SK-MEL-5 (cell line): ENCODE measurements at regions not wholly inside any gene's neighbourhood (a gene's known extent, or its start where the extent isn't known, plus 50 kb on each side); places are given as distances from the start of the nearest gene placed in this dataset.
"Not testable (repeated sequence)": the region's sequence is repeated elsewhere in the genome, so short reads cannot be mapped to it uniquely, and the experiment has no call there.

Experiments
- DNase-seq: peaks from one replicate; pipeline ENCODE4 v3.0.0-alpha.2; 2016; ENCODE audit warnings: low read depth, low spot score
- in situ Hi-C: cut with HindIII; loops from 2 replicates; pipeline ENCODE4 v1.10.0; 2016; ENCODE audit warnings: low sequenced_read_pairs, high pct_unique_total_duplicates, low pct_unique_long_range_greater_than_20kb

DNA sequence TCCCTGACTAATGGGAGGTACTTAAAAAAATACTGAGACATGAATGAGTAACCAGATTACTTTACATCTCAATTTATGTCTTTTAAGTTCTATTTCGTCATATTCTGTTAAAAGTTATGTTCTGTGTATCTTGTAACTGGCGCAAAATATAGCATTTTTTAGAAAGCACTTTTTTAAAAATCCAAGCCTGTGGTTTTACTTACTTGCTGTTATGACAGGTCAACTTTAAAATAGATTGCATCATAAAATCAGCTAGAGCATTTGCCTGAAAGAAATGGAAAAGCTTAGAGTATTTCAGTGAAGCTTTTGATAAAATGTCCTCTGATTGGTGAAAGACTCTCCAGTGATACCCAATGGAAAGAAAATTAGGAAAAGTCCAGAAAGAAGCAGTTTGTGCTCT, 1892.3 kb upstream of the TENM3 start:
- in situ Hi-C loops, result no loop called here
- no peak for DNase-seq

DNA sequence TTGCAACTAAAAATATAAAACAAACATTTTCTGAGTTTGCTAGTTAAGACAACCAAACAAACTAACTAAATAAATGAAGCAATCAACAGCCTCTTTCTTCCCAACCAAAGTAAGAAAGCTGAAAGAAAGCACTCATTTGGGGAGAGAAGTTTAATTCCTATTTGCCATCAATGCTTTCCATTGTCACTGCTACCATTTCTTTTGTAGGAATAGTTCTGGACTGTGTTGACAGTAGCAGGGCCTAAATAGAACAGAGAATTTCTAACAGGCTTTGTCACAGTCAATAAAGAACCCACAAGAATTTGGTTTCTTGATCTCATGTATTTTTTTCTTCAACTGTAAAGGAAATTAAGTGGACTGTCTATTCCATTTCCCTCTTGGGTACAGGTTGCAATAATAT, 1886.4 kb upstream of the TENM3 start:
- DNase-seq, result peak; percentile 84
- in situ Hi-C loops, result no loop called here

DNA sequence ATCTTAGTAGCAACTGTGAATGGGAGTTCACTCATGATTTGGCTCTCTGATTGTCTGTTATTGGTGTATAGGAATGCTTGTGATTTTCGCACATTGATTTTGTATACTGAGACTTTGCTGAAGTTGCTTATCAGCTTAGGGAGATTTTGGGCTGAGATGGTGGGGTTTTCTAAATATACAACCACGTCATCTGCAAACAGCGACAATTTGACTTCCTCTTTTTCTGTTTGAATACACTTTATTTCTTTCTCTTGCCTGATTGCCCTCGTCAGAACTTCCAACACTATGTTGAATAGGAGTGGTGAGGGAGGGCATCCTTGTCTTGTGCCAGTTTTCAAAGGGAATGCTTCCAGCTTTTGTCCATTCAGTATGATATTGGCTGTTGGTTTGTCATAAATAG, 1883.1 kb upstream of the TENM3 start:
- DNase-seq, in situ Hi-C loops: not testable (repeated sequence)

DNA sequence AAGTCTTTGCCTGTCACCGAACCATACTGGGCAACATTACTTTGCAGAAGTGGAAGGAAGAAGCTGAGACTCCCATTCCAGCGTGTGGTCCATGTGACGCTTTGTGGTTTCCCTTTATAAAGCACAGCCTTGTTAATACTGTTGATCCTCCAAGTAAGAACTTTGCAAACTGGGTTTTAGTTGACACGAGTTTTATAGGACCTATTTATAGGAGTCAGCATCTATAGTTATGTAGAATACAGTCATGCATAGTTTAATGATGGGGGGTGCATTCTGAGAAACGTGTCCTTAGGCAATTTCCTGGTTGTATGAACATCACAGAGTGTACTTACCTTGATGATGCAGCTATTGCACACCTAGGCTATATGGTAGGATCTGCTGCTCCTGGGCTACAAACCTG, 1879.4 kb upstream of the TENM3 start:
- in situ Hi-C loops, result no loop called here
- peak; percentile 98 for DNase-seq

DNA sequence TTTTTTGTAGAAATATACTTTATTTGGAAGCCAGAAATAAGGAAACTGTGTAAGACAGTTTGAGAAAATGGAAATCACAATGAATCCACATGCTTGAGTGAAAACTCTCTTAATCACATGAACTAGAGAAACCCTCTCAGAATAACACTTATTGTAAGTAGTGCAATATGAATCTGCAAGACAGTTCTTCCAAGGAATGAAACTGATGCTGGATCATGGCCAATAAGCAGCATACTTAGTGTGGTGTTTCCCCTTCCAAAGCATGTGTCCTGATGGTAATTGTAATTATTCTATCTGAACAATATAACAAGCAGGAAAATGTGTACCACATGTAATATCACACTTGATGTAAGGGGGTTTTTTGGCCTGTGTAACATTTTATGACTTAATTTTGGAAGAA, 1870.5 kb upstream of the TENM3 start:
- in situ Hi-C loops, result no loop called here
- DNase-seq, result peak; percentile 62

DNA sequence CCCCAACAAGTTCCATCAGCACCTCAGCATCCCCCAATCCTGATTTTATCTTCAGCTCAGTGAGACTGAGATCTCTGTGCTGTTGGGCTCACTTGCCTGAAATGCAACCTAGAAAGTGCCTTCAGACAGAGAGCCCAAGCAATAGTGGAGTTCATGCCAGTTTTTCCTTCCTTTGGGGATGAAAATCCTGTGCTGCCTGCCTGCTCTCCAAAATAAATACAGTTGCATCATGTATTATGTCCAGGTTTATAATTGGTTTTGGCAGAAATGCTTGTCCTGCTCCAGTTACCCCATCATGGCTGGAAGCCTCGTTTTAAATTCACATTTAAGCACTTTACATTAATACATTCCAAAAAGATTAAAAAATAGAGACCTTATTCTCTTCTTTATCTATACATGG, 1865.5 kb upstream of the TENM3 start:
- in situ Hi-C loops, result loop anchor here (5.0 kb wide), 1 partner anchor 60 kb away; no protein-coding TSS in a partner anchor
- DNase-seq, result no peak

DNA sequence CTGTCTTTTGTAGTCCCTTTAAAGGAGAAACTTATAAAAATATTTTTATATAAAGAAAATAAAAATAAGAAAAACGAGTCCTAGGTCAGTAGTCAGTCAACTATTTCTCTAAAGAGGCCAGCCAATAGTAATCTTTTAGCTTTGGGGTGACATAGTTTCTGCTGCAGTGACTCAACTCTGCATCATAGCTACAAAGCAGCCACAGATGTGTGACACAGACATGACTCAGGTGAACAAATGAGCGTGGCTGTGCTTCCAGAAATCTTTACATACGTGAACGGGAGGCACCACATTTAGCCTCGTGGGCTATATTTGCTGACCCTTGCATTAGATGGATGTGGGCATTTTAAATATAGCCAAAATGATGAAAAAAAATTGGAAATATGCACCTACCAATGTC, 1862.5 kb upstream of the TENM3 start:
- DNase-seq, result no peak

DNA sequence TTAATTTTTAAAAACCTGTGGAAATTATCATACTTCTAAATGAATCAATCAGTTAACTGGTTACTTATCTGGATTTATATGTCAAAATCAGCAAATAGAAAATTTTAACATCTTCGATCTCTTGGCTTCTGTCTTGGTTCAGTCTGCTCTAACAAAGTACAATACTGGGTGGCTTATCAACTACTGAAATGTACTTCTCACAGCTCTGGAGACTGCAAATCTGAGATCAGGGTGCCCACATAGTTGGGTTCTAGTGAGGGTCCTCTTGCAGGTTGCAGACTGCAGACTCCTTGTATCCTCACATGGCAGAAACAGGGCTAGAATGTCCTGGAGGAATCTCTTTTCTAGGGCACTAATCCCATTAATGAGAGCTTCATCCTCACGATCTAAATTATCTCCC, 1851.6 kb upstream of the TENM3 start:
- no peak for DNase-seq
- in situ Hi-C loops, result no loop called here

More for the DNA sequence above, 1862.5 kb upstream of the TENM3 start:
- in situ Hi-C loops, result no loop called here

DNA sequence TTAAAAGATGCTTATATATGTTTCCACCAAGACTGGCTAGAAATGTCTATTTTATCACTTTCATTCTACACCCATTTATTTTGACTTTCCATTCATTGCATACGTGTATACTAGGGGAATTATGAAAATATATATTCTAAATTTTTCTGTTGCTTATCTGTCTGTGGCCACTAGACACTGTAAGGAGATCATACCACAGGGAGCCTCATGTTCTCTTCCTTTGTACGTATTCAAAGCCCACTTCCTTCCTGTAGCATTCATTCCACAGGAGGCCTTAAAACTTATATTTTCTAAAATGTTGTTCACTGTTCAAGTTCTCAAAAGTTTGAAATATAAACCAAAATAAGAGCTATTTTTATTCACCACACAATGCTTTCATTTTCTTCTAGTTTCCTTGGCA, 1848.9 kb upstream of the TENM3 start:
- no peak for DNase-seq
- in situ Hi-C loops, result no loop called here

DNA sequence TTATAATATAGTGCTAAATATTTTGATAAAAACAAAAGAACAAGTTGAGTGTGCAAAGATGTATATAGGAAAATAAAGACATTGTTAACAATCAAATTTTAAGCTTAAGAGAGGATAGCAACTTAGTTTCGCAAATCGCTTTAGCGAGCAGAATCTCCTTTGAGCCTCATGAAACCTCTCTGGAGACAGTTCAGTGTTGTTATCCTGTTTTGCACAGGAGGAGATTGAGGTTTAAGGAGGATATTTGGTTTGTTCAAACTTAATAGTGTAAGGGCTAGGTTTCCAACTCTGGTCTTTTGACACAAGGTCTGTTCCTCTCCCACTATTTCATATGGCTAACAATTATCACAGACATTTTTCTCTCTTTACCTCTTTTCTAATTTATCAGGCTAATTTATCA, 1848.5 kb upstream of the TENM3 start:
- in situ Hi-C loops, result no loop called here
- DNase-seq, result no peak

DNA sequence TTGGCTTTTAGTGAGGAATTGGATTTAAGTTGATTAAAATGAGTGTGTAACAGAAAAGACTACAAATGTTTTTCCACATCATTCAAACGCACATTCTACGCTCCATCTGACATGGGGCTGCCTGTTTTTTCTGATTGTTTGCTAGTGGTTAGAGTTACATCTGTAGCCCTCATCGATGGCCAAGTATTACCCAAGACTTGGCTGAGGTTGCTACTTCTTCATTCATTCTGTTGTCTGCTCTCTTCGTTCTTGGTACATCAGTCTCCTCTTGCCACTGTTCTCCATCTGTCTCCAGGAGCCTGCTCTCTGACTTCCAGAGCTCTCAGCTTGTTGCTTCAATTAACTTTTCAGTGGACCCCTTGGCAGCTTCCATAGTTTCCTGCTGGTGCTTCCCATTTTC, 1844.6 kb upstream of the TENM3 start:
- no peak for DNase-seq
- in situ Hi-C loops, result no loop called here

DNA sequence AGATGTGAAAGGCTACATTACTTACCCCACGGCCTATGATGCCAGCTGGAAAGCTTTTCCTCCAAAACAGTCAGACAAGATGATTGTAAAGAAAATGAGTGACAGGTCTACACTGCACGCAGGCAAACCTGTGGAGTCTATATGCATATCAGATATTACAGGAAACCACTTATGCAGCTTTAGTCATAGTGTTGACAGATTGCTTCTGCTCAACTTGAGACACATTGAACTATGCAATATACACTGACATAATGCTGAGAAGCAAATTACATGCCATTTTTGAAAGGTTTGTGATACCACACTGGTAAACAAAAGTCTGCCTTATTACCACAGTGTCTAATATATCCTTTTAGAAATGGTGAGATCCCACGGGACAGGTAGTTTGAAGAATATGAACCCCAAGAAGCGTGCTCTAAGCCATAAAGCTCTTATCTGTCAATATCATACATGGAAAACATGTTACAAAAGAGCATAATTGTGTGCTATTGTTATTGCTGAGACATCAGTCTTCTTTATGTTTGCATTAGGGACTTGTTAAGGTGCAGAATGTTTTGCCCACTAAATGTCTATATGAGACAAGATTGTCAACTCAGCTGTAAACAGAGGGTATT, 1835.8 kb upstream of the TENM3 start:
- in situ Hi-C loops, result no loop called here
- DNase-seq, result no peak

DNA sequence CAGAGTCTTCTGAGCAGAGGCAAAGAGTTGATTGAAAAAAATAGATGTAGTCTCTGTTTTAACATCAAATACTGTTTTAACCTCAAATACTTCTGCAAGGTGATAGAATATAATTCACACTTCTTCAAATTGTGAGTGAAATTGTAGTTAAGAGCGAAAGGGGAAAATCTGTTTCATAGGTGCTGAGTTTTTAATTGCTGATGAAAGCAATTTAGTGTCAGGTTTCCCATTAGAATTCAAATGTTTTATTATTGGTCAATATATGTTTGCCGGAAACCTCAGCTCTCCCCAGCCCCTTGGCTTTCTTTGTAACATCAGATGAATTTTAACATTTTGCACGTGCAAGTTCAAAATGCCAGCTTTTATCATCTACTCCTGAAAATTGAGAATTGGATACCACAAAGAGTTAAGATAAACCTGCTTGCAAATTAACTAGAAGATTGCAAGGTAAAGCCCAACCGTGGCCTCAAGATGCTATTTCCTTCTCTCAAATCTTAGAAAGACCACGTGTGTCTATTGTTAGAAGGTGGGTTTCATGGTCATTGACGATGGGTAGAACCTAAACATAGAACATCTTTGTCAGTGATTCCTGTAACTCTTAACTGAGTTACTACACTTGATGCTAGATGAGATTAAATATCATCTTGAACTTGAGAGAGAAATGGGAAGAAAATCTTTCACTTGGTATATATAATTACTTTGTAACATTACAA, 1824.2 kb upstream of the TENM3 start:
- in situ Hi-C loops, result no loop called here
- DNase-seq, result no peak

DNA sequence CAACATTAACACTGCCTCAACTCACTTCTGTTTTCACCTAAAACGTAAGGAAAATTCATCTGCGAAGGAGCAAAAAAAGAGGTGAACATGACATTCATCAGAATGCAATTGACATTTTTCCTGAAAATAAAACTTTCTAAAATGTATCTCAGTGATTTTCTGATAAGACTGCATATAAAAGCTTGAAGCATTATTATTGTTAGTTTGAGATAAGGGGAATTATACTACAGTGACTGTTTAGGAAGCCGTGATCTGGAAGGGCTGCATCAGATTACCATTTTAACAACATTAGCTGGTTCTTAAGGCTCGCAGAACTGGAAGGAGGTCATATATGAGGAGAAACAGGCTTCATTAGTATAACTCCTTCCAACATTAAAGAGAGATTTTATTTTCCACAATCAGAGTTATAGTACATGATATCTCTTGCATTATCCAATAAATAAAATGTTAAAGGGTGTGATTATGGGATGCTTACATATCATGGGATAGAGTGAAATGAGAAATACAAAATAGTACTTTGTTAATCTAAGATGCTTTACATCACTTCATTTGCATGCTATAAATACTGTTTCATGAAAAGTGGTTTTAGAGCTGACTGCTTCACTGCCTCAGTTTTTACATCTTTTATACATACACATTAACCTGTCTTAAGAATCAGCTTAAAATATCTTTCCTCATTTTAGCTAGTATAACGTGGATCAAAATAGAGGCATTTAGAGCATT, 1820.1 kb upstream of the TENM3 start:
- in situ Hi-C loops, result no loop called here
- no peak for DNase-seq

DNA sequence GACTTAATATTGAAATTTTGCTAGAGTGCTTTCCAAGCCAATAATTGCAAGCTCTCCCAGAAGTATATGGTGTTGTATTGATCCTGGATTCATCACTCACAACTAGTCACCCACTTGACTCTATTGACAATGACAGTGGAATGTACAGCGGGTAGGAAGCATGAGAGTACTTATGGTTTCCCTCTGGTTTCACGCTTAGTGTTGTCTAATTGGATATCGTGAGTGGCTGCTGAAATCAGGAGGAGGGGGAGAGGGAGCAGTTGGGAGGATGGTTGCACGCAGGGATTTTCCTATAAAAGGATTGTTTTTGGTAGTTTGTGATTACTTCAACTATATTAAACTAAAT, 1819.5 kb upstream of the TENM3 start:
- in situ Hi-C loops, result no loop called here
- no peak for DNase-seq

DNA sequence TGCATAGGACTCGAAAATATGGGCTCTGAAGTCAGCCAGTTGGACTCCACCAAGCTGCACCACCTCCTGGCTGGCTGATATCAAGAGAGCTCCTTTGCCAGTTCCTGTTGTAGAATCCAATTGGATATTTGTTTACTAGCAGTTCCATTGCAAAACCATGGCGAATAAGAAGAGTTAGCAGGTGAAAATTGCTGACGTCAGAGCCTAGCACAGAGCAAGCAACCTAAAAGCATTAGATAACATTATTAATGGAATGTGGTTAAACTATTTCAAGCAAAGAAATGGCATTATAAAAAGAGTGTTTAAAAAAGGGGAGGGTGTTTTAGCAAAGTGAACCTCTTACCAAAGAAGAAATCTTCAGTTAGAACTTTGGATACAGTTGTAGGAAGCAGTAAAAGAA, 1816.3 kb upstream of the TENM3 start:
- peak; percentile 16 for DNase-seq
- in situ Hi-C loops, result no loop called here

DNA sequence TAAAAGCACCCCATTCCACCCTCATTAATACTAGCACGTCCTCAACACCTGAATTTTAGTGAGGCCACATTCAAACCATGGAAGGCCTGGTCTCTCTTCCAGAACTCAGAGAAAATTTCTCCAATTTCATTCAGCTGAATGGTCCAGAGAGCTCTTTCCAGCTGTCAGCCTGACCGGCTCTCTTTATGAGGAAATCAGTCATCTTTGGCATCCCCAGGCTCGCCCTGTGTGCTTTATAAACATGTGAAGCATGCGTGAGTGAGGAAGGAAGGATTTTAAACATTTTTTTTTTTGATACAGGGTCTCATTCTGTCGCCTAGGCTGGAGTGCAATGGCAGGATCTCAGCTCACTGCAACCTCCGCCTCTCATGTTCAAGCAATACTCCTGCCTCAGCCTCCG, 1812.9 kb upstream of the TENM3 start:
- in situ Hi-C loops, result no loop called here
- DNase-seq, result no peak

DNA sequence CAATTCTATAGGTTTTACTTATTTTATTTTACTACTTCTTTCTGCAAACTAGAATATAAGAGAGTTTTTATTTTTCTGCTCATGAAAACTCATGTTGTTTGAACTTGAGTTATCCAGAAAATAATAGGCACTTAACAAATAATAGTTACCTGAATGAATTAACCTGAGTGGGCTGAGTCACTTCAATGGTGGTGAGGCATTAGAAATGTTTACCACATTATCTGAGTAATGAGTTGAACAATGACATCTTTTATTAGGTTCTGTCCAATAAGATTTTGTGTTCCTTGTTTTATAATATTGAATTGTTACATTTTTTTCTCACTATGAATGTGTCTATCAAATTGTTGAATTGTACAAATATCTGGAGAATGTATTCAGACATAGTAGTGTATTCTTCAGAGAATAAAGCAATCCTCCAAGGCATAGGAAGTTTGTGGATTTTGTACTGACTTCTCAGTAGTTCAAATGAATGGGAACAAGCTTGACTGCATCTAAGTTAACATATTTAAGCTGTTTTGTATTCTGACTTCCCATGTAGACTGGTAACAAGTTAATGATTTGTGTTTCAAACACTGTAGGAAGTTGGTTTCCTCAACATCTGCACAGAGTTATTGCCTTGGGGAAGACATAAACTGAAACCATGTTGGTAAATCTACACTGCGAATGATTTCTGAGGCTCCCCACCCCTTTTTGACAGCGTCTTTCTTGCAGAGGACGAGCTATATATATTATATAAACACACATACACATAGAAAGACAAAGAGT, 1808.9 kb upstream of the TENM3 start:
- DNase-seq, result peak; percentile 9

More for the DNA sequence above, 1808.9 kb upstream of the TENM3 start:
- in situ Hi-C loops, result no loop called here
